ENCODE measurements at regions not wholly inside any gene's neighbourhood (a gene's known extent, or its start where the extent isn't known, plus 50 kb on each side); places are given as distances from the start of the nearest gene placed in this dataset.

- no peaks in the 10 kb centered on the region for H3K36me3 Mint-ChIP-seq
- no peaks in the 10 kb centered on the region for H3K4me1 Mint-ChIP-seq (ENCODE audit: unreplicated experiment)
- H3K27me3 Mint-ChIP-seq, result no peaks in the 10 kb centered on the region
- no peak for TF ChIP-seq CTCF (conservative IDR thresholded peaks at IDR 0.05)
- no peak for DNase-seq (ENCODE audit: extremely low spot score, unreplicated experiment)
- peaks cover 8% of the 10 kb centered on the region for H3K9me3 Mint-ChIP-seq
- no peak overlapping the region for H3K4me3 Mint-ChIP-seq
- H3K27ac Mint-ChIP-seq, result no peak overlapping the region
These were observed 362.3 kb downstream of the PPP1R2C start for GRCh38 chrX:42415636-42416035.

- Mint-ChIP-seq H3K4me1 (ENCODE audit: unreplicated experiment) (no peaks in the 10 kb centered on the region), H3K27ac (no peak overlapping the region), H3K36me3 (no peaks in the 10 kb centered on the region), H3K9me3 (peaks cover 9% of the 10 kb centered on the region), H3K27me3 (no peaks in the 10 kb centered on the region), H3K4me3 (no peak overlapping the region)
- DNase-seq (ENCODE audit: extremely low spot score, unreplicated experiment), result no peak
- TF ChIP-seq CTCF (conservative IDR thresholded peaks at IDR 0.05), result no peak
These were observed 363.9 kb downstream of the PPP1R2C start for GRCh38 chrX:42414057-42414456.

- Mint-ChIP-seq H3K9me3 (peaks cover 5% of the 10 kb centered on the region), H3K4me1 (ENCODE audit: unreplicated experiment) (no peaks in the 10 kb centered on the region), H3K27me3 (no peaks in the 10 kb centered on the region), H3K4me3 (no peak overlapping the region), H3K27ac (no peak overlapping the region), H3K36me3 (no peaks in the 10 kb centered on the region)
- no peak for DNase-seq (ENCODE audit: extremely low spot score, unreplicated experiment)
- TF ChIP-seq CTCF (conservative IDR thresholded peaks at IDR 0.05), result no peak
These were observed 378.3 kb downstream of the PPP1R2C start for GRCh38 chrX:42399632-42400024.

- Mint-ChIP-seq H3K27me3 (no peaks in the 10 kb centered on the region), H3K4me1 (ENCODE audit: unreplicated experiment) (no peaks in the 10 kb centered on the region), H3K27ac (no peak overlapping the region), H3K36me3 (no peaks in the 10 kb centered on the region), H3K4me3 (no peak overlapping the region), H3K9me3 (peaks cover 5% of the 10 kb centered on the region)
- DNase-seq (ENCODE audit: extremely low spot score, unreplicated experiment), result no peak
- no peak for TF ChIP-seq CTCF (conservative IDR thresholded peaks at IDR 0.05)
These were observed 378.9 kb downstream of the PPP1R2C start for GRCh38 chrX:42398967-42399631.

- Mint-ChIP-seq H3K4me3 (no peak overlapping the region), H3K4me1 (ENCODE audit: unreplicated experiment) (no peaks in the 10 kb centered on the region), H3K27me3 (no peaks in the 10 kb centered on the region), H3K9me3 (peaks cover 5% of the 10 kb centered on the region), H3K36me3 (no peaks in the 10 kb centered on the region), H3K27ac (no peak overlapping the region)
- no peak for TF ChIP-seq CTCF (conservative IDR thresholded peaks at IDR 0.05)
- DNase-seq (ENCODE audit: extremely low spot score, unreplicated experiment), result no peak
These were observed 381.8 kb downstream of the PPP1R2C start for GRCh38 chrX:42396136-42396535.

GRCh38 chrX:42392846-42393245 lies 385.1 kb downstream of the PPP1R2C start:
- peaks cover 5% of the 10 kb centered on the region for H3K9me3 Mint-ChIP-seq
- no peak for TF ChIP-seq CTCF (conservative IDR thresholded peaks at IDR 0.05)
- no peak overlapping the region for H3K4me3 Mint-ChIP-seq
- DNase-seq (ENCODE audit: extremely low spot score, unreplicated experiment), result no peak
- no peak overlapping the region for H3K27ac Mint-ChIP-seq
- H3K27me3 Mint-ChIP-seq, result no peaks in the 10 kb centered on the region
- no peaks in the 10 kb centered on the region for H3K4me1 Mint-ChIP-seq (ENCODE audit: unreplicated experiment)
- H3K36me3 Mint-ChIP-seq, result no peaks in the 10 kb centered on the region
